NCI-H146 (cell line): ENCODE measurements at regions not wholly inside any gene's neighbourhood (a gene's known extent, or its start where the extent isn't known, plus 50 kb on each side); places are given as distances from the start of the nearest gene placed in this dataset.
"Not testable (repeated sequence)": the region's sequence is repeated elsewhere in the genome, so short reads cannot be mapped to it uniquely, and the experiment has no call there.

Experiments used
- DNase-seq: peaks from one replicate; lab custom pipeline; 2025; lab: John Stamatoyannopoulos, UW

- not testable (repeated sequence) for DNase-seq
These were observed 197.6 kb upstream of the FBN2 start for GRCh38 chr5:128735656-128736055.

GRCh38 chr5:128736553-128736952 is 198.5 kb upstream of the FBN2 start:
- DNase-seq = no peak

GRCh38 chr5:128749136-128749898 is 211.3 kb upstream of the FBN2 start:
- no peak for DNase-seq

- no peak for DNase-seq
These were observed 212.1 kb upstream of the FBN2 start for GRCh38 chr5:128750155-128750554.

GRCh38 chr5:128757196-128757959 is 207.9 kb upstream of the SLC27A6 start:
- no peak for DNase-seq

- no peak for DNase-seq
These were observed 202.5 kb upstream of the SLC27A6 start for GRCh38 chr5:128762661-128763306.

GRCh38 chr5:128763321-128763720 is 202.0 kb upstream of the SLC27A6 start:
- DNase-seq = no peak

GRCh38 chr5:128764601-128765310 is 200.5 kb upstream of the SLC27A6 start:
- DNase-seq = no peak

- DNase-seq = no peak
These were observed 199.7 kb upstream of the SLC27A6 start for GRCh38 chr5:128765448-128766061.

- DNase-seq = no peak
These were observed 198.9 kb upstream of the SLC27A6 start for GRCh38 chr5:128766406-128766805.

GRCh38 chr5:128770907-128771306 is 194.4 kb upstream of the SLC27A6 start:
- no peak for DNase-seq

- no peak for DNase-seq
These were observed 192.9 kb upstream of the SLC27A6 start for GRCh38 chr5:128772356-128772755.

GRCh38 chr5:128773378-128773777 is 191.9 kb upstream of the SLC27A6 start:
- DNase-seq = no peak

GRCh38 chr5:128774605-128775004 is 190.7 kb upstream of the SLC27A6 start:
- no peak for DNase-seq

- no peak for DNase-seq
These were observed 189.7 kb upstream of the SLC27A6 start for GRCh38 chr5:128775558-128775957.

GRCh38 chr5:128777052-128777451 is 188.2 kb upstream of the SLC27A6 start:
- DNase-seq = no peak

- DNase-seq = no peak
These were observed 186.8 kb upstream of the SLC27A6 start for GRCh38 chr5:128778474-128778873.

GRCh38 chr5:128782446-128782845 is 182.8 kb upstream of the SLC27A6 start:
- DNase-seq = no peak

- no peak for DNase-seq
These were observed 180.6 kb upstream of the SLC27A6 start for GRCh38 chr5:128784726-128785125.

- DNase-seq = no peak
These were observed 174.0 kb upstream of the SLC27A6 start for GRCh38 chr5:128791312-128791711.

GRCh38 chr5:128796506-128796905 is 168.8 kb upstream of the SLC27A6 start:
- no peak for DNase-seq

- DNase-seq = no peak
These were observed 166.4 kb upstream of the SLC27A6 start for GRCh38 chr5:128798871-128799270.
